ENCODE measurements at regions not wholly inside any gene's neighbourhood (a gene's known extent, or its start where the extent isn't known, plus 50 kb on each side); places are given as distances from the start of the nearest gene placed in this dataset.

DNA sequence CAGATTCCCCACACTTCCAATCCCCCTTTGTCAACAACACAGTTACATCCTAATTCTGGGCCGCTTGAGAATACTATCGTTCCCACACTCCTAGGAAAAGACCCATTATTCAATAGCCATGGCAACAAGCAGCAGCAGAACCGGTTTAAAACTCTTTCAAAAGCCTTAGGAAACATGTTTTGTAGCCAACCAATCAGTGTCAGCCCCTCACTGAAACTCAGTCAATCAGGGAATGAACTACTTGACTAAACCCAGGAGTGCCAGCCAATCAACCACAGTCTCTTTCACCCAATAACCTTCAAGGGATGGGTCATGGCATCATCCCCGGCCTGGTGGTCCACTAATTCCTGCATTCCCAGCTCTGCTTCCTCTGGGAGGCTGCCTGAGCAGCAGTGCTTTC is 204.8 kb upstream of the HS6ST1 start:
- no peaks in the 10 kb centered on the region for H3K36me3 Mint-ChIP-seq
- no peak overlapping the region for H3K4me3 Mint-ChIP-seq
- H3K27me3 Mint-ChIP-seq, result no peaks in the 10 kb centered on the region
- no peaks in the 10 kb centered on the region for H3K4me1 Mint-ChIP-seq (ENCODE audit: low read depth)
- H3K9me3 Mint-ChIP-seq (ENCODE audit: low read depth), result no peaks in the 10 kb centered on the region
- no peak overlapping the region for H3K27ac Mint-ChIP-seq

DNA sequence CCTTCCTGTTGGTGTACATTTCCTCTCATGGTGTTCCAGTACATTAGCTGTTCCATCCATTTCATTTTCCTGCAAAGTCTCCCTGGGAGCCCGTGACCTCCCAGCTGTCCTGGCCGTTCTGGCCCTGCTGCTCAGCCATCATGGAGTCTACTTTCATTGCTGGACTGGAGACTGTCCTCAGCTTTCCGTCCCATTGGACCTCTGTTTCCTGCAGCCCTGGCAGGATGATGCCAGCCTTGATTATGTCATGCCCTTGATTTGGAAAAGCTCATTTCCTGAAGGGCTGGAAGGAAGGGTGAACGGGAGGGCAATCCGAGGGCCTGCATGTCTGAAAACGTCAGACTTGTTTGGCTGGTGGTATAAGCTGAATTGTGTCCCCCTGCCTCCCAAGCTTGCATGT is 205.5 kb upstream of the HS6ST1 start:
- Mint-ChIP-seq H3K4me3 (no peak overlapping the region), H3K36me3 (no peaks in the 10 kb centered on the region), H3K27ac (no peak overlapping the region), H3K9me3 (ENCODE audit: low read depth) (no peaks in the 10 kb centered on the region), H3K27me3 (peaks cover 1% of the 10 kb centered on the region), H3K4me1 (ENCODE audit: low read depth) (no peaks in the 10 kb centered on the region)

DNA sequence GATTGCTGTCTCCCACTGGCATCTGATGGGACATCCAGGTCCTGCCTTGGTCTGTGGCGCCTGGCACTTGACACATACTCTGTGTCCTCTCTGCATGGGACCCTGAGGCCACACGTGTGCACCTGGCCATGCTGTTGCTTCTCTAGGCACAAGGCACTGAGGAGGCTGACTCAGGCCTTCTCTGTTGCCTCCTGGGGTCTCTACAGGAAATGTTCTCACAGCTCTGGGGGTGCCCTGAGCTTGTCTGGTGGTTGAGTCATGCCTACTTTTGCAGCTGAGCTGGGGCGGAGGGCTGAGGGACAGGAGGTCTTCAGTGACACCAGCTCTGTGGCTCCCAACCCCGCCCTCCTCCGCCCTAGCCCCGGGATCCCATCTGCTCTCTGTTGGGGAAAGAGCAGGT is 207.0 kb upstream of the HS6ST1 start:
- H3K27ac Mint-ChIP-seq, result no peak overlapping the region
- no peak overlapping the region for H3K4me3 Mint-ChIP-seq
- H3K9me3 Mint-ChIP-seq (ENCODE audit: low read depth), result no peaks in the 10 kb centered on the region
- H3K27me3 Mint-ChIP-seq, result peaks cover 1% of the 10 kb centered on the region
- H3K4me1 Mint-ChIP-seq (ENCODE audit: low read depth), result no peaks in the 10 kb centered on the region
- no peaks in the 10 kb centered on the region for H3K36me3 Mint-ChIP-seq

DNA sequence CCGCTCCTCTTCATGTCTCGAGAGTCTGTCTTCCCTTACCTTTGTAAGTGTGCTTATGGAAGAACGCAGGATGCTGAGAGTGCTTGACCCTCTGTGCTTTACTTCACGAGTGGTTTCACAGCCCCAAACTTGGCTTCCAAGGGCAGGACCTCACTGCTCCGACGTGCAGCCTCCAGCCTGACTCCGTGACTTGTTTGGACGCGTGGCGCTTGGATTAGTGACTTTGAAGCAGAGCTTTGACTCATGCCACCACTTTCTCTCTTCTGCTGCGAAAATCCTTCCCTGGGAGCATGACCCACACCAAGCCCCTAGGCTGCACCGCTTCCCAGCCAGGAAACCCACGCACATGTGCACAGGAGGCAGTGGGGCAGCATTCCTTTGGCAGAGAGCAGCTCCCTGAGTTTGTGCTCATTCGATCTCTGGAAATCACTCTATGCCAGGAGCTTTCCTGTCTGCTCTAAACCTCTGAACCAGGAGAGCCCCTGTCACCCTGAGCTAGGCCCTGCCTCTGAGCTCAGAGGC is 207.8 kb upstream of the HS6ST1 start:
- Mint-ChIP-seq H3K36me3 (no peaks in the 10 kb centered on the region), H3K4me1 (ENCODE audit: low read depth) (no peaks in the 10 kb centered on the region), H3K9me3 (ENCODE audit: low read depth) (no peaks in the 10 kb centered on the region), H3K4me3 (no peak overlapping the region), H3K27ac (no peak overlapping the region), H3K27me3 (peaks cover 1% of the 10 kb centered on the region)

DNA sequence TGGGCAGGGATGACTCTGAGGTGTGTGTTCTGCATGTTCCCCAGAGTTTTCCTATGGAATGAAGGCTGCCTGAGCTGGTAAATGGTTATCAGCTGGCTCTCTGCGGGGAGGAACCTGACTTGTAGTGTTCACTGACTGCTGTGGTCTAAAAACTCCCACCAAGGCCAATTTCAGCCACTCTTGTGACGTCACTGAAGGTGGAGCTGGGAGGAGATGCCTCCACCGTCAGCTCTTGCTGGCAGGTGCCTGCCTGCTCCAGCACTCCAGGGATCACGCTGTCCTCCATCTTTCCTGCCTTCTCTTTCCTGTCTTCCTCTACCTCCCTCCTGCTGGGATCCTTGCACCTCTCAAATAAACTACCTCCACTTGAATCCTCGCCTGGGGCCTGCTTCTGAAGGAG is 209.5 kb upstream of the HS6ST1 start:
- Mint-ChIP-seq H3K27ac (no peak overlapping the region), H3K4me3 (no peak overlapping the region), H3K36me3 (no peaks in the 10 kb centered on the region), H3K27me3 (peaks cover 1% of the 10 kb centered on the region), H3K9me3 (ENCODE audit: low read depth) (no peaks in the 10 kb centered on the region), H3K4me1 (ENCODE audit: low read depth) (no peaks in the 10 kb centered on the region)

DNA sequence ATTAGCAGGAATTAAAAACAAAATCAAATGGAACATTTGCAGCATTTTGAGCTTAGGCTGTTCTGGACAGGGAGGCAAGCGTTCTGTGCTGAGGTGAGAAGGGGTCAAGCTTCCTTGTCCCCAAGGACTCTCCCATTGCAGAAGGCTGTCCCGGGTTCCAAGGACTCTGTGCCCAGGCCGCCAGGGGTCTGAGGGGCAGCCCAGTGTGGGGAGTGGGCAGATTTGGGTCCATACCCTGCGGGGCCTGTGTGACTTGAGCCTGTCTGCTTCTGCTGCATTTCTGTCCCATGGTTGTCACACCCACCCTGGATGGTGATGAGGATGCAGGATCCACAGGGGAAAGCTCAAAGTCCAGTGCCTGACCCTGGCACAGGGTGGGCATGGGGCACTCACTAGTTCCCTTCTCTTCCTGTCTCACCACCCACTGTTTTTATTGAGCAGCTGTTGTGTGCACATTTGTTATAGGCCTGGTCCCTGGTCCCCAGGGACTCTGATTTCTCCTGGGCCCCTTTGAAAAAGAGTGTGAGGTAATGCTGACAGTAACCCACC is 211.4 kb upstream of the HS6ST1 start:
- Mint-ChIP-seq H3K27ac (no peak overlapping the region), H3K4me3 (no peak overlapping the region), H3K36me3 (no peaks in the 10 kb centered on the region), H3K9me3 (ENCODE audit: low read depth) (no peaks in the 10 kb centered on the region), H3K27me3 (peaks cover 1% of the 10 kb centered on the region), H3K4me1 (ENCODE audit: low read depth) (no peaks in the 10 kb centered on the region)

DNA sequence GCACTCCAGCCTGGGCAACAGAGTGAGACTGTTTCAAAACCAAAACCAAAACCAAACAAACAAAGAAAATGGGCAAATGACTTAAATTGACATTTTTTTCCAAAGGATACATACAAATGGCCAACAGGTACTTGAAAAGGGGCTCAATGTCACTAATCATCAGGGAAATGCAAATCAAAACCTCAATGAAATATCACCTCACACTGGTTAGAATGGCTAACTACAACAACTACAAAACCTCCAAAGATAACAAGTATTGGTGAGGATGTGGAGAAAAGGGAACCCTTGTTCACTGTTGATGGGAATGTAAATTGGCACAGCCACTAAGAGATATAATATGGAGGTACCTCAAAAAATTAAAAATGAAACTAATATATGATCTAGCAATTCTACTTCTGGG is 213.2 kb upstream of the HS6ST1 start:
- Mint-ChIP-seq H3K27me3 (peaks cover 1% of the 10 kb centered on the region), H3K4me1 (ENCODE audit: low read depth) (no peaks in the 10 kb centered on the region), H3K27ac (no peak overlapping the region), H3K4me3 (no peak overlapping the region), H3K36me3 (no peaks in the 10 kb centered on the region), H3K9me3 (ENCODE audit: low read depth) (no peaks in the 10 kb centered on the region)

DNA sequence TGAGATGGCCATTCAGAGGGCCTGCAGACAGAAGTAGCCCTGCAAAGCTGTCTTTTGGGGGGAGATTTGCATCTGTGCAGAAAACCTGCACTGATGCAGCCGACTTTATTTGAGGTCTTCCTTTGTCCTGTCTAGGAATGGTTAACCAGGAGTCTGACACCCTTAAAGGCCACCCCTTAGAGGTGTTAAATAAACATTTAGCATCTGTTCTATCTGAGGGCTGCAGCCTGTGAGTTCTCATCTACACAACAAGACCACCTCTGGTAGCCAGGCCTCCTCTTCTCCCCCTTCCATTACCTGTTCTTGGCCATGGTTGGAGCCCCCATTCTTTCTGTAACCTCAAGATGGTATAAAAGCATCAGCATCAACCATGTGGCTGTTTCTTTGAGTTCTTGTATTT is 214.4 kb upstream of the HS6ST1 start:
- Mint-ChIP-seq H3K27me3 (peaks cover 1% of the 10 kb centered on the region), H3K9me3 (ENCODE audit: low read depth) (no peaks in the 10 kb centered on the region), H3K27ac (no peak overlapping the region), H3K4me3 (no peak overlapping the region), H3K36me3 (no peaks in the 10 kb centered on the region), H3K4me1 (ENCODE audit: low read depth) (no peaks in the 10 kb centered on the region)

DNA sequence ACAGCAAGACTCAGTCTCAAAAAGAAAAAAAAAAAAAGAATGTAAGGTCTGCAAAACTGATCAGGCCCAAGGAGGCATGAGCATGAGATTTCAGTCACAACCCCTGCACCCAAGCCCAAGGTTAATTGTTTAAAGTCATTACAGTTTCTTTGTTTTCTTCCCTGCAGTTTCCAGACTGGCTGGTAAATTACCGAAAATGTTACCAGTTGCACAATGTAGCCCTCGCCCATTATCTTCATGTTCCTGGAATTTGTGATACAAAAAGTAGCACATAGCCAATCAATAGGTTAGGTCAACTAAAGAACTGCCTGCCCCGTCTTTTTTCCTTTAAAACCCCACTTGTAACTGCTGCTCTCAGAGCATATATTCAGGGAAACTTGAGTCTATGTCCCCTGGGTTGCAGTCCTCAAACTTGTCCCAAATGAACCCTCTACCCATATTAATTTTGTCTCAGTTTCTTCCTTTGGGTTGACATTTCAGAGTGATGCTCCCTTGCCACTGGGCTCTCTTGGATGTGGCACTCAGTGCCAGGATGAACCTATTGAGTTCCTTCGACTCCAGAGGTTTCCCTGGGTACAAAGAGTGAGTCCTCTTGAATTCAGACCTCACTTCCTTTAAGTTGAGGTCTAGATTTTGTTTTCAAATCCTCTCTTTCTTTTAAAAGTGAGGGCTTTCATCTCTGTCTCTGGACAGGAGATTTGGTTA is 216.2 kb upstream of the HS6ST1 start:
- Mint-ChIP-seq H3K36me3 (no peaks in the 10 kb centered on the region), H3K4me1 (ENCODE audit: low read depth) (no peaks in the 10 kb centered on the region)

DNA sequence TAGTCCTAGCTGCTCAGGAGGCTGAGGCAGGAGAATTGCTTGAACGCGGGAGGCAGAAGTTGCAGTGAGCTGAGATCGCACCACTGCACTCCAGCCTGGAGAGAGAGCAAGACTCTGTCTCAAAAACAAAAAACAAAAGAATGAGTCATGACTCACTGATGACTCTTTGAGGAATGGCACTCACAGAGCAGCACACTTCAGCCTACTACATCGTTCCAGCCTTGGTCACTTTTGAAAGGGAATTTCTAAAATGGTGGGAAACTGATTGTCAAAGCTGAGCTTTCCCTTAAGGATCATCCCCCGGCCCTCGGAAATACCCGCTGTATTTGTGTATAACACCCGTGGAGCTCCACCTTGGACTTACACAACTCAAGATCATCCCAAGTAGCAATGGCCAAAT is 217.3 kb upstream of the HS6ST1 start:
- Mint-ChIP-seq H3K36me3 (no peaks in the 10 kb centered on the region), H3K27ac (no peak overlapping the region), H3K4me3 (no peak overlapping the region), H3K9me3 (ENCODE audit: low read depth) (no peaks in the 10 kb centered on the region), H3K27me3 (no peaks in the 10 kb centered on the region), H3K4me1 (ENCODE audit: low read depth) (no peaks in the 10 kb centered on the region)

More for the DNA sequence above, 216.2 kb upstream of the HS6ST1 start:
- H3K27me3 Mint-ChIP-seq, result no peaks in the 10 kb centered on the region
- H3K9me3 Mint-ChIP-seq (ENCODE audit: low read depth), result no peaks in the 10 kb centered on the region
- no peak overlapping the region for H3K4me3 Mint-ChIP-seq
- H3K27ac Mint-ChIP-seq, result no peak overlapping the region

DNA sequence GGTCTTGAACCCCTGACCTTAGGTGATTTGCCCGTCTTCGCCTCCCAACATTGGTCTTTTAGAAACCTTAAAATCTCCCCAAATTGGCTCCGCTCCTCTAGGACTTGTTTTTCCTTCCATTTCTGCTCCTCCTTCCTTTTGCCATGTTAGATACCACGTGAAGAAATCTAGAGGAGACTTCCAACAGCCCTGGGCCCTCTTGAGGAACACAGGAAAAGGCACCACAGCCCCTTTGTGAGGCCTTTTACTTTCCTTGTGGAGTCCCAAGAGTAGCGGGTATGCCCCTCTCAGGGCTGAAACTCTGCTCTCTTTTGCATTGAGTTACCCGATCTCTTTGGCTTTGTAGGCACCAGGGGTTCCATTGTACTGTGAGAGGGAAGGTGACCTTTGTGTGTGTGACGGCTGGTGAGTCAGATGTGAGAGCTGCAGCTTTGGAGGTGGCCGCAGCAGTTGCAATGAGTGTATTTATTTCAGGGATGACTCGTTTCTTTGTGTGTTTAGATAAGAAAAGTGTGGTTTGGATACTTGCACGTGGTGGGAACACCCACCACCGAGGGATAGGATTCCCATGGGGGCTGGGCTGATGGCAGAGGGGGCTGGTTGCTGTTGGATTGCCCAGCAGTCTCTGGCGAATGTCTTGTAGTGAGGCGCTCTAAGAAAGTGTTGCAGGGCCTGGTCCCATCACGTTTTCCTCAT is 218.4 kb upstream of the HS6ST1 start:
- no peaks in the 10 kb centered on the region for H3K27me3 Mint-ChIP-seq
- no peak overlapping the region for H3K4me3 Mint-ChIP-seq
- H3K27ac Mint-ChIP-seq, result no peak overlapping the region
- no peaks in the 10 kb centered on the region for H3K9me3 Mint-ChIP-seq (ENCODE audit: low read depth)
- H3K4me1 Mint-ChIP-seq (ENCODE audit: low read depth), result no peaks in the 10 kb centered on the region
- H3K36me3 Mint-ChIP-seq, result no peaks in the 10 kb centered on the region

DNA sequence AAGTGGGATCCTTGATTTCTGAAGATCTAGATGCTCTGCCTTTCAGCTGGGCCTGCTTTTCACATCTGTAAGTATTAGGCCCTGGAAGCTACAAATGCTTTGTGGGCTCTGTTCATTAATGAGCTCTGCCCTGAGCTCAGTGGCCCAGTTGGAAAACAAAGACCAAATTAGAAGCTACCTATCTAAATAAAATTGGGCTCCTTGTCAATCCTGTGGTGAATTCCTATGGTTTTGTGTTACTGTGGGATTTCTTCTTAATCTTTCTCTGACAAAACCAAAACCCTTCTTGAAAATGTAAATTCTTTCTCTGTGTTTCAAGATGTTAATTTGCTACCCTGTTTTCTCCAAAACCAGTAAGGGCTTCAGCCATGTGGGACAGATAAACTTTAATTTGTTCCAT is 219.0 kb upstream of the HS6ST1 start:
- no peaks in the 10 kb centered on the region for H3K4me1 Mint-ChIP-seq (ENCODE audit: low read depth)
- no peaks in the 10 kb centered on the region for H3K27me3 Mint-ChIP-seq
- no peaks in the 10 kb centered on the region for H3K36me3 Mint-ChIP-seq
- H3K4me3 Mint-ChIP-seq, result no peak overlapping the region
- no peaks in the 10 kb centered on the region for H3K9me3 Mint-ChIP-seq (ENCODE audit: low read depth)
- no peak overlapping the region for H3K27ac Mint-ChIP-seq

DNA sequence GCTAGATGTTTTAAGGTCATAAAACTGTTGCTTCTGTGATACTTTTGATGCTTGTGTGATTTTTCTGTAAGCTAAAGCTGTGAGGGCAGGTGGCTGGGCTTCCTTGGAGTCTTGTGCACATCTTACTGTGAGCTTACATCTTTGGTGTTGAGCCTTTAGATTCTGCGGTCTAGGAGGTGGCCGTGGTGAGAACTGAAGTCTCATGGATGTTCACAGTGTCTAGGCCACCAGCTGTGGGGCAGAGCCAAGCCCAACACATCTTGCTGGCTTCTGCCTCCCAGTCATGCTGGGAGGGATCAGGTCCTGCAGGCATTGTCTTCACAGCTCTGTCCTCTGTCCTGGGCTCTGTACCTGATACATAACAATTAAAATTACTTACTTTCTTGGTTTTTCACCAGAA is 219.7 kb upstream of the HS6ST1 start:
- Mint-ChIP-seq H3K27ac (no peak overlapping the region), H3K36me3 (no peaks in the 10 kb centered on the region), H3K27me3 (no peaks in the 10 kb centered on the region), H3K9me3 (ENCODE audit: low read depth) (no peaks in the 10 kb centered on the region), H3K4me1 (ENCODE audit: low read depth) (no peaks in the 10 kb centered on the region), H3K4me3 (no peak overlapping the region)

DNA sequence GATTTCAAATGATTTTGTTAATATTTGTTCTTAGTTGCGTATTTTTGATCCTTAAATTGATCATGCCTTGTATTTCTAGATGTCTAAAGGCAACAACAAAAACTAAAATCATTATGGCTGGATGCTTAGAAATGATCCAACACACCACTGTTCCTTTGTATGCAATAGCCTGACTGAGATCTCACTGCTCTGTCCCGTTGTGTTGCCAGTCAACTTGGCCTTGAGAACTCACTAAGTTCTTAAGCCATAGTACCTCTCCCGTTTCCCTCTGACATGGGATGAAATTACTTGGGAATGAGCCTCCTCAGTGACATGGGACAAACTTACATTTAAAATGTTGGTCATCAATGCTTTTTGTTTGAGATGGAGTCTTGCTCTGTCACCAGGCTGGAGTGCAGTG is 222.0 kb upstream of the HS6ST1 start:
- no peaks in the 10 kb centered on the region for H3K27me3 Mint-ChIP-seq
- H3K9me3 Mint-ChIP-seq (ENCODE audit: low read depth), result no peaks in the 10 kb centered on the region
- H3K27ac Mint-ChIP-seq, result no peak overlapping the region
- no peak overlapping the region for H3K4me3 Mint-ChIP-seq
- H3K4me1 Mint-ChIP-seq (ENCODE audit: low read depth), result no peaks in the 10 kb centered on the region
- no peaks in the 10 kb centered on the region for H3K36me3 Mint-ChIP-seq

DNA sequence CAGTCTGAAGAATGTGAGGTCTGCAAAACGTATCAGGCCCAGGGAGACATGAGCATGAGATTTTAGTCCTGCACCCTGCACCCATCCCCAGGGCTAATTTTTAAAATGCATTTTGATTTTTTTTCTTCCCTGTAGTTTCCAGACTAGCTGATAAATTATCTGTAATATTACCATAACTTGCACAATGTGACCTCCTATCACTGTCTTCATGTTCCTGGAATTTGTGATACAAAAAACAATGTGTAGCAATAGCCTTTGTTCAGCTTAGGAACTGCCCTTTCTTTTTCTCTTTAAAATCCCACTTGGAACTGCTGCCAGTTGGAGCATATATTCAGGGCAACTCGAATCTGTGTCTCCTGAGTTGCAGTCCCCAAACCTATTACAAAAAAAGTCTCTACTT is 222.8 kb upstream of the HS6ST1 start:
- Mint-ChIP-seq H3K36me3 (no peaks in the 10 kb centered on the region), H3K9me3 (ENCODE audit: low read depth) (no peaks in the 10 kb centered on the region), H3K4me3 (no peak overlapping the region), H3K27me3 (no peaks in the 10 kb centered on the region), H3K4me1 (ENCODE audit: low read depth) (no peaks in the 10 kb centered on the region), H3K27ac (no peak overlapping the region)
